ENCODE measurements at regions not wholly inside any gene's neighbourhood (a gene's known extent, or its start where the extent isn't known, plus 50 kb on each side); places are given as distances from the start of the nearest gene placed in this dataset.

GRCh38 chr12:68559984-68560850 is 50.5 kb upstream of the RAP1B start:
- DNase-seq, result no peak

- no peak for DNase-seq
Observed at GRCh38 chr12:68560851-68561422, 49.8 kb upstream of the RAP1B start.
